ENCODE measurements at regions not wholly inside any gene's neighbourhood (a gene's known extent, or its start where the extent isn't known, plus 50 kb on each side); places are given as distances from the start of the nearest gene placed in this dataset.

- Histone ChIP-seq H3K27ac (ENCODE audit: low read depth, low read length) (no peak overlapping the region), H3K4me1 (ENCODE audit: insufficient read depth, low read length) (peaks cover 7% of the 10 kb centered on the region), H3K4me2 (ENCODE audit: low read length) (no peak overlapping the region), H3K9ac (ENCODE audit: low read length) (no peak overlapping the region), H2AFZ (ENCODE audit: low read depth, low read length) (no peak overlapping the region), H3K27me3 (ENCODE audit: insufficient read depth, low read length) (no peaks in the 10 kb centered on the region), H3K9me3 (ENCODE audit: insufficient read depth, low read depth, low read length) (no peaks in the 10 kb centered on the region), H3K4me3 (ENCODE audit: insufficient read depth, low read depth, low read length) (no peak overlapping the region), H3K36me3 (ENCODE audit: insufficient read depth, low read length) (no peaks in the 10 kb centered on the region), H3K79me2 (ENCODE audit: insufficient read depth, low read length) (no peaks in the 10 kb centered on the region), H4K20me1 (ENCODE audit: insufficient read depth, low read length) (no peaks in the 10 kb centered on the region)
- no peak for FAIRE-seq
- peaks cover 2% of the 10 kb centered on the region for H3K36me3 Mint-ChIP-seq (ENCODE audit: low read depth, unreplicated experiment)
- H3K4me1 Mint-ChIP-seq (ENCODE audit: low read depth, unreplicated experiment), result peaks cover 10% of the 10 kb centered on the region
- H3K4me3 Mint-ChIP-seq (ENCODE audit: unreplicated experiment), result no peak overlapping the region
- TF ChIP-seq CTCF (IDR thresholded peaks at IDR 0.05; ENCODE audit: insufficient read depth, low read depth, low read length) (no peak), EZH2 (IDR thresholded peaks at IDR 0.05; ENCODE audit: insufficient read depth, low read length) (no peak)
- no peak for DNase-seq (ENCODE audit: low read depth)
- no peak overlapping the region for H3K27ac Mint-ChIP-seq (ENCODE audit: unreplicated experiment)
- H3K27me3 Mint-ChIP-seq (ENCODE audit: low read depth, unreplicated experiment), result peaks cover 12% of the 10 kb centered on the region
- peaks cover 2% of the 10 kb centered on the region for H3K9me3 Mint-ChIP-seq (ENCODE audit: unreplicated experiment)
Measured at GRCh38 chr5:38667499-38667776, 111.0 kb upstream of the LIFR start.

GRCh38 chr5:38669361-38669880 is 113.0 kb upstream of the LIFR start:
- Mint-ChIP-seq H3K27ac (ENCODE audit: unreplicated experiment) (no peak overlapping the region), H3K27me3 (ENCODE audit: low read depth, unreplicated experiment) (peaks cover 11% of the 10 kb centered on the region), H3K4me3 (ENCODE audit: unreplicated experiment) (no peak overlapping the region), H3K36me3 (ENCODE audit: low read depth, unreplicated experiment) (no peaks in the 10 kb centered on the region), H3K9me3 (ENCODE audit: unreplicated experiment) (no peaks in the 10 kb centered on the region), H3K4me1 (ENCODE audit: low read depth, unreplicated experiment) (peaks cover 13% of the 10 kb centered on the region)
- H3K4me2 ChIP-seq (ENCODE audit: low read length), result no peak overlapping the region
- no peaks in the 10 kb centered on the region for H3K79me2 ChIP-seq (ENCODE audit: insufficient read depth, low read length)
- no peak for FAIRE-seq
- H4K20me1 ChIP-seq (ENCODE audit: insufficient read depth, low read length), result no peaks in the 10 kb centered on the region
- H3K36me3 ChIP-seq (ENCODE audit: insufficient read depth, low read length), result no peaks in the 10 kb centered on the region
- TF ChIP-seq EZH2 (IDR thresholded peaks at IDR 0.05; ENCODE audit: insufficient read depth, low read length) (no peak), CTCF (IDR thresholded peaks at IDR 0.05; ENCODE audit: insufficient read depth, low read depth, low read length) (no peak)
- no peaks in the 10 kb centered on the region for H3K27me3 ChIP-seq (ENCODE audit: insufficient read depth, low read length)
- H2AFZ ChIP-seq (ENCODE audit: low read depth, low read length), result no peak overlapping the region
- DNase-seq (ENCODE audit: low read depth), result no peak
- H3K27ac ChIP-seq (ENCODE audit: low read depth, low read length), result no peak overlapping the region
- no peaks in the 10 kb centered on the region for H3K9me3 ChIP-seq (ENCODE audit: insufficient read depth, low read depth, low read length)
- peaks cover 8% of the 10 kb centered on the region for H3K4me1 ChIP-seq (ENCODE audit: insufficient read depth, low read length)
- H3K4me3 ChIP-seq (ENCODE audit: insufficient read depth, low read depth, low read length), result no peak overlapping the region
- no peak overlapping the region for H3K9ac ChIP-seq (ENCODE audit: low read length)

GRCh38 chr5:38670066-38670465 is 113.6 kb upstream of the LIFR start:
- Histone ChIP-seq H3K9me3 (ENCODE audit: insufficient read depth, low read depth, low read length) (no peaks in the 10 kb centered on the region), H3K4me3 (ENCODE audit: insufficient read depth, low read depth, low read length) (no peak overlapping the region), H3K4me2 (ENCODE audit: low read length) (no peak overlapping the region), H3K27ac (ENCODE audit: low read depth, low read length) (no peak overlapping the region), H3K4me1 (ENCODE audit: insufficient read depth, low read length) (peaks cover 8% of the 10 kb centered on the region), H3K36me3 (ENCODE audit: insufficient read depth, low read length) (no peaks in the 10 kb centered on the region), H3K27me3 (ENCODE audit: insufficient read depth, low read length) (no peaks in the 10 kb centered on the region), H3K79me2 (ENCODE audit: insufficient read depth, low read length) (no peaks in the 10 kb centered on the region), H4K20me1 (ENCODE audit: insufficient read depth, low read length) (no peaks in the 10 kb centered on the region), H3K9ac (ENCODE audit: low read length) (no peak overlapping the region), H2AFZ (ENCODE audit: low read depth, low read length) (no peak overlapping the region)
- TF ChIP-seq CTCF (IDR thresholded peaks at IDR 0.05; ENCODE audit: insufficient read depth, low read depth, low read length), result no peak
- TF ChIP-seq EZH2 (IDR thresholded peaks at IDR 0.05; ENCODE audit: insufficient read depth, low read length), result no peak
- DNase-seq (ENCODE audit: low read depth) (no peak), FAIRE-seq (no peak)
- peaks cover 12% of the 10 kb centered on the region for H3K4me1 Mint-ChIP-seq (ENCODE audit: low read depth, unreplicated experiment)
- H3K36me3 Mint-ChIP-seq (ENCODE audit: low read depth, unreplicated experiment), result no peaks in the 10 kb centered on the region
- H3K9me3 Mint-ChIP-seq (ENCODE audit: unreplicated experiment), result no peaks in the 10 kb centered on the region
- peaks cover 5% of the 10 kb centered on the region for H3K27me3 Mint-ChIP-seq (ENCODE audit: low read depth, unreplicated experiment)
- H3K4me3 Mint-ChIP-seq (ENCODE audit: unreplicated experiment), result no peak overlapping the region
- no peak overlapping the region for H3K27ac Mint-ChIP-seq (ENCODE audit: unreplicated experiment)

Data from astrocyte (in vitro differentiated cells and primary cell).